H1 (cell line): ENCODE measurements at regions not wholly inside any gene's neighbourhood (a gene's known extent, or its start where the extent isn't known, plus 50 kb on each side); places are given as distances from the start of the nearest gene placed in this dataset.

ENCODE experiments used
- CTCF ChIA-PET: fragments of 300-600 bp; sonication (Branson Sonifier 250); formaldehyde crosslinking; loops from one replicate; lab custom pipeline; 2021; ENCODE audit not compliant: partially characterized antibody; lab: Charles Lee
- POLR2A ChIA-PET: fragments of 300-600 bp; sonication (Branson Sonifier 250); formaldehyde crosslinking; loops from one replicate; lab custom pipeline; 2021; ENCODE audit warnings: inconsistent platforms; ENCODE audit not compliant: partially characterized antibody; lab: Charles Lee
- DNase-seq, 2 experiments: peaks; one replicate each; pipeline versions ENCODE4 v3.0.0 to v3.0.0-alpha.2; 2010 to 2022; ENCODE audit warnings: low spot score in 2 of 2, low read depth in 1 of 2, mixed read lengths in 1 of 2
- FAIRE-seq: peaks from 2 replicates; lab custom pipeline; 2011; peaks lifted over from hg19 to GRCh38; lab: Jason Lieb, UNC
- H2AFZ ChIP-seq: 2 replicates; pipeline ENCODE4 v1.8.1; 2012; ENCODE audit warnings: low read length, inconsistent platforms
- H2AK5ac ChIP-seq: 2 replicates; pipeline ENCODE4 v1.6.1; 2013; ENCODE audit warnings: low read depth, low read length
- H2BK120ac ChIP-seq: replicated peaks from 2 replicates; pipeline ENCODE3; 2013; ENCODE audit warnings: low read depth, low read length, inconsistent platforms
- H2BK12ac ChIP-seq: 2 replicates; pipeline ENCODE4 v1.6.1; 2013; ENCODE audit warnings: low read depth, low read length
- H2BK15ac ChIP-seq: 2 replicates; pipeline ENCODE4 v1.6.1; 2013; ENCODE audit warnings: low read length
- H2BK20ac ChIP-seq: 2 replicates; pipeline ENCODE4 v1.6.1; 2013; ENCODE audit warnings: low read length
- H2BK5ac ChIP-seq: 2 replicates; pipeline ENCODE4 v1.6.1; 2013; ENCODE audit warnings: low read depth, low read length
- H3K14ac ChIP-seq: 2 replicates; pipeline ENCODE4 v1.6.1; 2013; ENCODE audit warnings: inconsistent platforms; ENCODE audit not compliant: insufficient read length
- H3K18ac ChIP-seq: 2 replicates; pipeline ENCODE4 v1.6.1; 2013; ENCODE audit warnings: low read length; ENCODE audit errors: extremely low read depth
- H3K23ac ChIP-seq: 2 replicates; pipeline ENCODE4 v1.6.1; 2013; ENCODE audit warnings: inconsistent platforms; ENCODE audit not compliant: insufficient read length
- H3K23me2 ChIP-seq: 2 replicates; pipeline ENCODE4 v1.6.1; 2013; ENCODE audit warnings: low read depth, low read length
- H3K27ac ChIP-seq: 2 replicates; pipeline ENCODE4 v1.6.1; 2011; ENCODE audit warnings: low read depth, low read length, inconsistent platforms
- H3K27me3 ChIP-seq, 4 experiments: replicated peaks in 1 of 4; 1 replicate in 1 of 4; 2 replicates in 3 of 4; pipeline versions ENCODE4 v1.6.1 to v1.8.1; 2011 to 2013; ENCODE audit warnings: low read length in 3 of 4, mild to moderate bottlenecking in 3 of 4, inconsistent platforms in 2 of 4, mixed read lengths in 2 of 4, moderate library complexity in 1 of 4; ENCODE audit not compliant: control insufficient read depth in 3 of 4, insufficient read depth in 3 of 4; ENCODE audit errors: extremely low read depth in 1 of 4
- H3K36me3 ChIP-seq, 4 experiments: 2 replicates each; pipeline versions ENCODE4 v1.6.1 to v1.8.1; 2011 to 2013; ENCODE audit warnings: mild to moderate bottlenecking in 4 of 4, low read length in 3 of 4, moderate library complexity in 2 of 4, control low read depth in 1 of 4, inconsistent platforms in 1 of 4; ENCODE audit not compliant: insufficient read depth in 4 of 4, control insufficient read depth in 2 of 4
- H3K4ac ChIP-seq: replicated peaks from 2 replicates; pipeline ENCODE3; 2013; ENCODE audit warnings: low read length, low read depth, mixed read lengths, inconsistent platforms; ENCODE audit not compliant: insufficient read length
- H3K4me1 ChIP-seq, 4 experiments: replicated peaks in 1 of 4; 1 replicate in 1 of 4; 2 replicates in 3 of 4; pipeline versions ENCODE4 v1.6.1 to v1.8.1; 2011 to 2013; ENCODE audit warnings: low read length in 3 of 4, inconsistent platforms in 2 of 4, mixed read lengths in 1 of 4; ENCODE audit not compliant: insufficient read depth in 4 of 4, control insufficient read depth in 3 of 4
- H3K4me2 ChIP-seq, 2 experiments: 2 replicates each; pipeline versions ENCODE4 v1.6.1 to v1.8.1; 2011 to 2013; ENCODE audit warnings: low read depth in 2 of 2, low read length in 2 of 2, control low read depth in 1 of 2, inconsistent platforms in 1 of 2, mild to moderate bottlenecking in 1 of 2; ENCODE audit not compliant: insufficient read depth in 1 of 2
- H3K4me3 ChIP-seq, 4 experiments: fragments of 200-600, 300-600 bp in 1 of 4; sonication (generic), shearing (Covaris generic), sonication (Bioruptor Twin) in 1 of 4; 2 replicates each; pipeline versions ENCODE4 v1.5.1 to v1.8.1; 2011 to 2016; ENCODE audit warnings: low read length in 4 of 4, low read depth in 3 of 4, control low read depth in 2 of 4, inconsistent platforms in 2 of 4, mild to moderate bottlenecking in 2 of 4, mixed read lengths in 1 of 4, moderate library complexity in 1 of 4; ENCODE audit not compliant: insufficient read depth in 2 of 4; ENCODE audit errors: extremely low read depth in 1 of 4
- H3K56ac ChIP-seq: replicated peaks from 2 replicates; pipeline ENCODE3; 2013; ENCODE audit warnings: low read depth, mild to moderate bottlenecking, mixed read lengths, low read length, inconsistent platforms; ENCODE audit not compliant: insufficient read length
- H3K79me1 ChIP-seq: 2 replicates; pipeline ENCODE4 v1.6.1; 2013; ENCODE audit warnings: low read depth, low read length, control low read depth
- H3K79me2 ChIP-seq, 2 experiments: 2 replicates each; pipeline versions ENCODE4 v1.6.1 to v1.8.1; 2012 to 2013; ENCODE audit warnings: low read length in 2 of 2, mild to moderate bottlenecking in 2 of 2, inconsistent platforms in 1 of 2; ENCODE audit not compliant: insufficient read depth in 2 of 2, control insufficient read depth in 1 of 2
- H3K9ac ChIP-seq, 4 experiments: replicated peaks in 1 of 4; 1 replicate in 1 of 4; 2 replicates in 3 of 4; pipeline versions ENCODE4 v1.6.1 to v1.8.1; 2011 to 2013; ENCODE audit warnings: low read depth in 3 of 4, low read length in 3 of 4, control low read depth in 2 of 4, mild to moderate bottlenecking in 2 of 4, moderate library complexity in 2 of 4, inconsistent platforms in 1 of 4; ENCODE audit errors: extremely low read depth in 1 of 4
- H3K9me3 ChIP-seq, 2 experiments: 2 replicates each; pipeline versions ENCODE4 v1.6.1 to v1.8.1; 2012 to 2013; ENCODE audit warnings: mild to moderate bottlenecking in 2 of 2, moderate library complexity in 2 of 2, control low read depth in 1 of 2, inconsistent platforms in 1 of 2, low read depth in 1 of 2, low read length in 1 of 2, mixed read lengths in 1 of 2; ENCODE audit not compliant: insufficient read depth in 2 of 2
- H4K20me1 ChIP-seq, 2 experiments: replicated peaks in 1 of 2; 2 replicates each; pipeline versions ENCODE3 to v1.8.1; 2011 to 2013; ENCODE audit warnings: inconsistent platforms in 2 of 2, low read length in 2 of 2, mild to moderate bottlenecking in 1 of 2; ENCODE audit not compliant: insufficient read depth in 2 of 2, control insufficient read depth in 1 of 2
- H4K5ac ChIP-seq: 2 replicates; pipeline ENCODE4 v1.6.1; 2013; ENCODE audit warnings: low read length, low read depth, mixed read lengths, inconsistent platforms; ENCODE audit not compliant: insufficient read length
- H4K8ac ChIP-seq: 2 replicates; pipeline ENCODE4 v1.8.0; 2013; ENCODE audit warnings: mild to moderate bottlenecking, moderate library complexity, low read length, inconsistent platforms; ENCODE audit not compliant: insufficient read depth; ENCODE audit errors: extremely low read depth
- H4K91ac ChIP-seq: replicated peaks from 2 replicates; pipeline ENCODE3; 2013; ENCODE audit warnings: low read length, mixed read lengths, inconsistent platforms; ENCODE audit not compliant: insufficient read length
- ASH2L ChIP-seq: fragments of 200-600, 300-600 bp; sonication (generic); IDR thresholded peaks from one replicate; pipeline ENCODE4 v1.7.1; 2017; ENCODE audit warnings: low read length
- CREB1 ChIP-seq: IDR thresholded peaks from 2 replicates; pipeline ENCODE4 v1.6.1; 2012; ENCODE audit warnings: inconsistent platforms
- WGBS, 2 experiments: shearing (Covaris generic) in 1 of 2; methylation state at CpG; one replicate each; pipeline versions ENCODE4 v1.1.6 to v1.1.7; 2013 to 2015; ENCODE audit warnings: low lambda C conversion rate in 2 of 2, mixed read lengths in 2 of 2, inconsistent platforms in 1 of 2, low coverage in 1 of 2, missing lambda C conversion rate in 1 of 2; ENCODE audit not compliant: insufficient replicate concordance in 2 of 2, insufficient coverage in 1 of 2, insufficient read length in 1 of 2; ENCODE audit errors: extremely low coverage in 1 of 2, missing lambda C conversion rate in 1 of 2; 5-methylcytosine and 5-hydroxymethylcytosine counted together
- TF ChIP-seq, protein P1 (sequence below), 3 experiments: IDR thresholded peaks; 1 replicate in 2 of 3; 2 replicates in 1 of 3; pipeline versions ENCODE4 v1.5.1 to v1.6.1; 2011; ENCODE audit warnings: low read length in 3 of 3, mild to moderate bottlenecking in 3 of 3, inconsistent platforms in 2 of 3, low read depth in 1 of 3, moderate library complexity in 1 of 3; ENCODE audit not compliant: insufficient read depth in 1 of 3; ENCODE audit errors: control extremely low read depth in 1 of 3
- TF ChIP-seq, protein P2 (sequence below): IDR thresholded peaks from 2 replicates; pipeline ENCODE4 v1.6.1; 2011; ENCODE audit warnings: low read depth, mild to moderate bottlenecking, low read length; ENCODE audit not compliant: insufficient read depth

DNA sequence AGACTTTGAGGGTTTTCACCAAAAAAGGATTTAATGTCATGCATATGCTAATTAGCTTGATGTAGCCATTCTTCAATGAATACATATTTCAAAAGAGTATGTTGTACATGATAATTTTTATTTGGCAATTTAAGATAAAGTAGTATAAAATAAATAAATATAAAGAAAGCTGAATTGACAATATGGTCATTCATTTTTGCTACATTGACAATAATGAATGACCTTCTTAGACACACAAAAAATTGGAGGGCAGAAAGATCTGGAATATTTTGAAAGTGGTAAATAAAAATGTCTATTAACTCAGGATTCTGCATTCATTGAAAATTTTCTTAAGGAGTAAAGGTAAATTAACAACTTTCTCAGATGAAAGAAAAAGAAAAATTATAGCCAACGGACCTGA is 324.8 kb upstream of the FTMT start:
- 86% methylated on average over 1 of the region's 1 CpG; no CpG with 5 or more reads in 1 of the 2 experiments for WGBS, 2 experiments
- H3K4ac ChIP-seq, result no peak overlapping the region
- no peak for FAIRE-seq
- H3K4me3 ChIP-seq, result no peak overlapping the region
- H3K23me2 ChIP-seq, result no peaks in the 10 kb centered on the region
- H3K27me3 ChIP-seq, result no peaks in the 10 kb centered on the region
- H2AK5ac ChIP-seq, result no peak overlapping the region
- H3K4me2 ChIP-seq, result no peak overlapping the region
- no peaks in the 10 kb centered on the region for H3K36me3 ChIP-seq
- no peaks in the 10 kb centered on the region for H3K4me1 ChIP-seq
- no peak overlapping the region for H2AFZ ChIP-seq
- no peak overlapping the region for H4K91ac ChIP-seq
- H3K79me1 ChIP-seq, result no peaks in the 10 kb centered on the region
- H2BK5ac ChIP-seq, result no peak overlapping the region
- 0 out of 4 replicates have a peak, but pooled peaks cover 0 to 3% of the 10 kb centered on the region in 2 experiments for H3K9me3 ChIP-seq
- no peaks in the 10 kb centered on the region for H4K20me1 ChIP-seq
- no peak overlapping the region for H2BK120ac ChIP-seq
- DNase-seq, result no peak
- no peak overlapping the region for H2BK20ac ChIP-seq
- H3K14ac ChIP-seq, result no peak overlapping the region
- no peak overlapping the region for H2BK12ac ChIP-seq
- no peak overlapping the region for H3K27ac ChIP-seq
- H3K56ac ChIP-seq, result no peak overlapping the region
- H3K18ac ChIP-seq, result no peak overlapping the region
- H2BK15ac ChIP-seq, result no peak overlapping the region
- H4K5ac ChIP-seq, result no peak overlapping the region
- ChIA-PET POLR2A (no interaction called here), CTCF (no interaction called here)
- TF ChIP-seq, protein P1, sequence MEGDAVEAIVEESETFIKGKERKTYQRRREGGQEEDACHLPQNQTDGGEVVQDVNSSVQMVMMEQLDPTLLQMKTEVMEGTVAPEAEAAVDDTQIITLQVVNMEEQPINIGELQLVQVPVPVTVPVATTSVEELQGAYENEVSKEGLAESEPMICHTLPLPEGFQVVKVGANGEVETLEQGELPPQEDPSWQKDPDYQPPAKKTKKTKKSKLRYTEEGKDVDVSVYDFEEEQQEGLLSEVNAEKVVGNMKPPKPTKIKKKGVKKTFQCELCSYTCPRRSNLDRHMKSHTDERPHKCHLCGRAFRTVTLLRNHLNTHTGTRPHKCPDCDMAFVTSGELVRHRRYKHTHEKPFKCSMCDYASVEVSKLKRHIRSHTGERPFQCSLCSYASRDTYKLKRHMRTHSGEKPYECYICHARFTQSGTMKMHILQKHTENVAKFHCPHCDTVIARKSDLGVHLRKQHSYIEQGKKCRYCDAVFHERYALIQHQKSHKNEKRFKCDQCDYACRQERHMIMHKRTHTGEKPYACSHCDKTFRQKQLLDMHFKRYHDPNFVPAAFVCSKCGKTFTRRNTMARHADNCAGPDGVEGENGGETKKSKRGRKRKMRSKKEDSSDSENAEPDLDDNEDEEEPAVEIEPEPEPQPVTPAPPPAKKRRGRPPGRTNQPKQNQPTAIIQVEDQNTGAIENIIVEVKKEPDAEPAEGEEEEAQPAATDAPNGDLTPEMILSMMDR (IDR thresholded peaks at IDR 0.05; ENCODE audit: control extremely low read depth in 1 of 3, insufficient read depth in 1 of 3, low read depth in 1 of 3, low read length in 3 of 3), result no peak
- TF ChIP-seq, protein P2, sequence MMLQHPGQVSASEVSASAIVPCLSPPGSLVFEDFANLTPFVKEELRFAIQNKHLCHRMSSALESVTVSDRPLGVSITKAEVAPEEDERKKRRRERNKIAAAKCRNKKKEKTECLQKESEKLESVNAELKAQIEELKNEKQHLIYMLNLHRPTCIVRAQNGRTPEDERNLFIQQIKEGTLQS, result no peak
- TF ChIP-seq ASH2L (no peak), CREB1 (no peak)
- H3K23ac ChIP-seq, result no peak overlapping the region
- no peak overlapping the region for H3K9ac ChIP-seq
- no peak overlapping the region for H4K8ac ChIP-seq
- no peaks in the 10 kb centered on the region for H3K79me2 ChIP-seq
